HepG2 (cell line): ENCODE measurements at regions not wholly inside any gene's neighbourhood (a gene's known extent, or its start where the extent isn't known, plus 50 kb on each side); places are given as distances from the start of the nearest gene placed in this dataset.

Source experiments
- BORCS8-MEF2B ChIP-seq: sonication (generic); formaldehyde crosslinking; IDR thresholded peaks from 2 replicates; pipeline ENCODE4 v1.8.0; 2022; ENCODE audit warnings: mild to moderate bottlenecking, missing genetic modification reagents
- CREB1 ChIP-seq, 2 experiments: fragments of 450-650 bp in 1 of 2; IDR thresholded peaks; 2 replicates each; pipeline ENCODE4 v1.6.1; 2016 to 2017; ENCODE audit warnings: control low read depth in 1 of 2, mild to moderate bottlenecking in 1 of 2, missing compliant biosample characterization in 1 of 2, missing genetic modification characterization in 1 of 2
- DR1 ChIP-seq: sonication (generic); formaldehyde crosslinking; IDR thresholded peaks from 2 replicates; pipeline ENCODE4 v1.8.0; 2021; ENCODE audit warnings: mild to moderate bottlenecking, missing genetic modification reagents, inconsistent platforms
- FOXK2 ChIP-seq: fragments of 450-650 bp; IDR thresholded peaks from 2 replicates; pipeline ENCODE4 v1.6.1; 2016
- KMT2A ChIP-seq: sonication (generic); formaldehyde crosslinking; IDR thresholded peaks from 2 replicates; pipeline ENCODE4 v1.4.0; 2020; ENCODE audit warnings: missing genetic modification reagents
- MNT ChIP-seq: fragments of 450-650 bp; IDR thresholded peaks from 2 replicates; pipeline ENCODE4 v1.6.1; 2016
- MYNN ChIP-seq: sonication (generic); formaldehyde crosslinking; IDR thresholded peaks from 2 replicates; pipeline ENCODE4 v1.4.0; 2020; ENCODE audit warnings: mild to moderate bottlenecking, low read depth, missing genetic modification reagents
- NCOR1 ChIP-seq: fragments of 200-600 bp; sonication (generic); IDR thresholded peaks from 2 replicates; pipeline ENCODE4 v1.7.0; 2017; ENCODE audit warnings: antibody characterized with exemption, low read length, borderline replicate concordance
- POLR2AphosphoS5 ChIP-seq: IDR thresholded peaks from 2 replicates; pipeline ENCODE4 v1.6.1; 2012; ENCODE audit warnings: low read depth, low read length
- REL ChIP-seq: sonication (generic); formaldehyde crosslinking; conservative IDR thresholded peaks from 2 replicates; pipeline ENCODE4 v1.8.0; 2022; ENCODE audit warnings: mild to moderate bottlenecking, missing genetic modification reagents, moderate library complexity
- SOX13 ChIP-seq, 3 experiments: fragments of 450-650 bp in 1 of 3; sonication (generic) in 1 of 3; formaldehyde crosslinking in 1 of 3; IDR thresholded peaks in 2 of 3; conservative IDR thresholded peaks in 1 of 3; 2 replicates each; pipeline versions ENCODE4 v1.5.0 to v1.6.1; 2016 to 2020; ENCODE audit warnings: antibody characterized with exemption in 1 of 3, mild to moderate bottlenecking in 1 of 3, missing compliant biosample characterization in 1 of 3, missing genetic modification reagents in 1 of 3, moderate library complexity in 1 of 3
- TOPORS ChIP-seq: sonication (generic); formaldehyde crosslinking; IDR thresholded peaks from 2 replicates; pipeline ENCODE4 v1.8.0; 2023; ENCODE audit warnings: mild to moderate bottlenecking, missing genetic modification reagents
- ZBED4 ChIP-seq: sonication (generic); formaldehyde crosslinking; IDR thresholded peaks from 2 replicates; pipeline ENCODE4 v1.4.0; 2020; ENCODE audit warnings: missing genetic modification reagents, borderline replicate concordance
- ZNF503 ChIP-seq: sonication (generic); formaldehyde crosslinking; IDR thresholded peaks from 2 replicates; pipeline ENCODE4 v1.4.0; 2020; ENCODE audit warnings: missing genetic modification reagents
- ZNF572 ChIP-seq: sonication (generic); formaldehyde crosslinking; IDR thresholded peaks from 2 replicates; pipeline ENCODE4 v1.5.1; 2020; ENCODE audit warnings: mild to moderate bottlenecking, missing genetic modification reagents
- ZNF574 ChIP-seq: sonication (generic); formaldehyde crosslinking; IDR thresholded peaks from 2 replicates; pipeline ENCODE4 v1.4.0; 2020; ENCODE audit warnings: missing genetic modification reagents
- ZNF841 ChIP-seq: sonication (generic); formaldehyde crosslinking; IDR thresholded peaks from 2 replicates; pipeline ENCODE4 v1.8.1; 2023; ENCODE audit warnings: missing genetic modification reagents, borderline replicate concordance
- ZNF879 ChIP-seq: sonication (generic); formaldehyde crosslinking; IDR thresholded peaks from 2 replicates; pipeline ENCODE4 v1.8.1; 2023; ENCODE audit warnings: missing genetic modification reagents

- TF ChIP-seq ZBED4 (CRISPR knock-in tag) (0 out of 2 replicates have a peak, but pooled peaks have one; percentile 54), MYNN (peak; percentile 85; the same call in 1 of the 2 replicates), CREB1 (IDR thresholded peaks at IDR 0.05) (0 out of 2 replicates have a peak, but pooled peaks have one; percentile 11), CREB1 (CRISPR knock-in tag; IDR thresholded peaks at IDR 0.05) (peak; percentile 45), TOPORS (CRISPR knock-in tag) (no peak), POLR2AphosphoS5 (peak; percentile 75), BORCS8-MEF2B (CRISPR knock-in tag) (no peak), ZNF574 (CRISPR knock-in tag) (peak; percentile 42; the same call in 1 of the 2 replicates), ZNF572 (no peak), KMT2A (CRISPR knock-in tag) (0 out of 2 replicates have a peak, but pooled peaks have one; percentile 44), ZNF879 (CRISPR knock-in tag) (no peak), REL (CRISPR knock-in tag) (no peak), MNT (peak; percentile 41; the same call in 1 of the 2 replicates), ZNF503 (CRISPR knock-in tag) (peak; percentile 64; the same call in 1 of the 2 replicates), ZNF841 (CRISPR knock-in tag) (0 out of 2 replicates have a peak, but pooled peaks have one; percentile 26), NCOR1 (peak; percentile 67; the same call in 1 of the 2 replicates), FOXK2 (0 out of 2 replicates have a peak, but pooled peaks have one; percentile 52), SOX13 (IDR thresholded peaks at IDR 0.05) (peak; percentile 58), SOX13 (CRISPR knock-in tag; conservative IDR thresholded peaks at IDR 0.05 in 1 of 2, IDR thresholded peaks at IDR 0.05 in 1 of 2) (peak in 1 of 2 experiments; percentile 90; a peak in 2 of 4 replicates), DR1 (CRISPR knock-in tag) (peak; percentile 21; the same call in 1 of the 2 replicates)
Measured at GRCh38 chr18:31243740-31244512, 74.0 kb upstream of the DSG1 start (continued).
